ENCODE measurements at regions not wholly inside any gene's neighbourhood (a gene's known extent, or its start where the extent isn't known, plus 50 kb on each side); places are given as distances from the start of the nearest gene placed in this dataset.

DNA sequence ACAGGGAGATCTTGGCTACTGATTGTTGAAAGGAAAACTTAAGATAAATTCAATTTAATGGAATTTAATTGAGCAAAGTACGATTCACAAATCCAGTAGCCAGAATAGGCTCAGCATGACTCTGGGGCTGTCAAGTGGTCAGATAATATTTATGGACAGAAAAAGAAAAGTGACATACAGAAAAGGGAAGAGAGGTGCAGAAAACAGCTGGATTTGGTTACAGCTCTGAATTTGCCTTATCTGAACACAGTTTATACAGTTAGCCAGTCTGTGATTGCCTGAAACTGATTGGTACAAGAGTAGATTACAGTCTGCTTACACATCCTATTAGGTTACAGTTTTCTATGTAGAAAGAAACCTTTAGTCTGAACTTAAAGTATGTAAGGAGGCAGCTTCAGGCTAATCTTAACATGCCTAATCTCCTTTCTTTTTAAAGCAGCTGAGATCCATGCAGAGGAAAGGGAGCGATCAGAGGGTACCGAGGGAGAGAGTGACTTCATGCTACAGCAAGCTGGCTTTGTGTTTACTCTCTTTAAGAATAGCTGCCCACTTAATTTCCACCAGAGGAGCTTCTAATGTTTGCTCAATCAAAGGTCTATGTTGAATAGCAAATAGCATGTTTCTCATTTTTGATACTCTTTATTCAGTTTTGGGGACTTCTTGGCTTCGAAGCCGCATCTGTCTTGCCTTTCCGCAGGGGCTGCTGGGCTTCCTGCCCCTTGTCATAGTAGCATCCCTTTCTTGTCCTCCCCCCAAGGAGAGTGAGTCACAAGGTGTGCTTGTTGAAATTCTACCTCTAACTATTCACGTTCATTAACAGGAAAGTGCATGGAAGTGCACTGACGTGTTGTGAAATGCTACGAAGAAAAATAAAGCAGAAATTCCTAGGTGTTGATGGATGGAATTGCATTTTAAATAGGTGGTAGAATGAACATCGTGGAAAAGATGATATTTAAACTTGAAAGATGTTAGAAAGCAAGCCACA lies 761.2 kb downstream of the TAF11L14 start:
- no peak for TF ChIP-seq ZNF8 (CRISPR knock-in tag; IDR thresholded peaks at IDR 0.05)
- no peak for TF ChIP-seq OSR1 (CRISPR knock-in tag; IDR thresholded peaks at IDR 0.05)
- no peak for TF ChIP-seq BACH2 (CRISPR knock-in tag; IDR thresholded peaks at IDR 0.05; ENCODE audit: borderline replicate concordance)
